ENCODE measurements at regions not wholly inside any gene's neighbourhood (a gene's known extent, or its start where the extent isn't known, plus 50 kb on each side); places are given as distances from the start of the nearest gene placed in this dataset.

DNA sequence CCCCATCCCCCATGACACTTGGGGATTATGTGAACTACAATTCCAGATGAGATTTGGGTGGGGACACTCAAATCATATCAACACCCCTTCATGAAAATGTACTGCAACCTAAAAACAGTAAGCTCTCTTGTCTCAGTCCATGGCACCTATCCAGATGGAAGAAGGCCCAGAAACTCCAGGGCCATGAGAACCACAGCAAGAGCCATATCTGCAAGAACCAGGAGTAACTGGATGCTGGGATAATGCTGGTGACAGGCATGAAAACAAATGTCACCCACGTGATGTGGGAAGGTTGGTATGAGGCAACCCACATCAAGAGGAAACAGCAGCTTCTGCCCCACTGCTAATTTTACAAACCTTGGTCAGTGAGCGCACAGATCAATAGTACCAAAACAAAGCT, 400.1 kb upstream of the ERCC4 start:
- ATAC-seq (ENCODE audit: poor library complexity) (no peak), DNase-seq (no peak)
- intact Hi-C loops (cut with DNase I): no loop called here

DNA sequence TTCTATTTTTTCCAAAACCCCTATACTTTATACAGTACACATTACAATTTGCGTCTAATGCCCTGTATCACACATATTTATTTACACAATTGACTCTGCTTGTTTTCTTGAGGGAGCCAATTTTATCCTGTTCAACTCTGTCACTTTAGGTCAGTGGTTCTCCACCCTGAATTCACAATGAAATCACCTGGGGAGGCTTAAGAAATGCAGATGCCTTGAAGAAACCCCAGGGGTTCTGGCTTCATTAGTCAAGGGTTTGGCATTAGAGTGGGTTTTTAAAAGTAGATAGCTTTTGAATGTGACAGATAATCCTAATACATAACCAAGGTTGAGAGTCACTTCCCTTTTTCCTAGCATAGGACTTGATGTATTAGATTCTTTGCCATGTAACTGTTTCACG, 398.6 kb upstream of the ERCC4 start:
- intact Hi-C loops (cut with DNase I): no loop called here
- DNase-seq (no peak), ATAC-seq (ENCODE audit: poor library complexity) (no peak)

DNA sequence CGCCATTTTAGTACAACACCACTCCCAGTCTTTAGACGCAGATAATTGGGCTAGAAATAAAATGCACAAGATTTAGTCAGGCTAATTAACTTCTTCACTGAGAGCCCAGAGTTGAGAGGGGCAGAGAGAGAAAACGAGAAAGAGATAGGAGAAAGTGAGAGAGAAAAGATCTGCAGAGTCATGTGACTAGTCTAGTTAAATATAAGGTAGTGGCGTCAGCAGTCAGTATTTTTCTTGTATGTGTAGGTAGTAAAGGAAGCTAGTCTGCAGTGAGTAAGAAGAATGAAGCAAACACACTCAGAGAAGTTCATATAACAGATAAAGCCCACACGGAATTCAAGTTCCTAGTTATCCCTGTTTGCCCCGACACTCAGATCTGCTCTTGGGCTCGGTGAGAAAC, 392.6 kb upstream of the ERCC4 start:
- DNase-seq: no peak
- intact Hi-C loops (cut with DNase I): no loop called here
- no peak for ATAC-seq (ENCODE audit: poor library complexity)

DNA sequence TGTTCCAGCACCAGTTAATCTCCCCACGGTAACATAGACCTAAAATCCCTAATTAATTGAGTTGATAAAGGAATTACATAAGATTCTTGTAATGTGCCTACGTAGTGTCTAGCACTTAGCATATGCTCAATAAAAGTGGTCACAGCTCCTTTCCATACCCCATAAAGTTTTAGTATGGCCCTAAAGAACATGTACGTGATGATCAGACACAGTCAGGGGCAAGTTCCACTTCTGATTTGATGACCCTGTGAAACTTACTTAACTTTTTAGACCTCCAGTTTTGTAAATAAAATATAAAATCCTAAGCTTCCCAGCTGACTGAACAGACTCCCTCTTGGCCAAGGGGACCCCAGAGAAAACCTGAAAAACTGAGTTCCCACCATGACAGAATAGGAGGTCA, 391.3 kb upstream of the ERCC4 start:
- ATAC-seq (ENCODE audit: poor library complexity) (no peak), DNase-seq (no peak)
- intact Hi-C loops (cut with DNase I): no loop called here

DNA sequence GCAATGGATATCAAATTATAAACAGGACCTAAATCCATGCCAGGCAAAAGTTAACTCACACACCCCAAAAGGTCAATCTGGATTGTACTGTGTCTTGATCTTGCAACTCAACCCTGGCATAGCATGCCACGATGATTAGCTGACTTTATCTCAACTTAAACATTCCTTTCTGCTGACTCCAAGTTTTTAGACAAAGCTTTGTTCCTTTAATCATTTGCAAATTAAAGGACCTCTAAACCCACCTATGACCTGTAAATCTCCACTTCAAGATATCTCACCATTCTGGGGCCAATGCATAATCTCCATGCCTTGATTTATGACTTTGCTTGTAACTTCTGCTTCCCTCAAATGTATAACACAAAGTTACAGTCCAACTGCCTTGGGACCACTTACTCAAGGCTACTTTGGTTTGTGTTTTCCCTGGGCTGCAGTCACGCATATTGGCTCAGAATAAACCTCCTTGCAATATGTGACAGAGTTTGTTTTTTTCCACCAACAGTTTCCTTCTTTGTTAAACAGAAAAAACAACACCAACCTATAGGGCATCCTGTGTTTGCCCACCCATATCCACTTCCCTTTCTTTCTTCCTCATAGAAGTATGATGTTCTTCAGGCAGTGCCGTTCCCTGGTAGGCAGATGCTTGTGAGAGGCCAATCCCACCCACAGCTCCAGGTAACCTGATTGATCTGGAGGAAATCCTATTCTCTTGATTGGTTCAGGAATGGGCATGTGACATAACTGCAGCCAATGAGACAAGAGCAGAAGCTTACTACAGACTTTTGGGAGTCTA, 390.6 kb upstream of the ERCC4 start:
- no peak for ATAC-seq (ENCODE audit: poor library complexity)
- intact Hi-C loops (cut with DNase I): no loop called here
- no peak for DNase-seq

DNA sequence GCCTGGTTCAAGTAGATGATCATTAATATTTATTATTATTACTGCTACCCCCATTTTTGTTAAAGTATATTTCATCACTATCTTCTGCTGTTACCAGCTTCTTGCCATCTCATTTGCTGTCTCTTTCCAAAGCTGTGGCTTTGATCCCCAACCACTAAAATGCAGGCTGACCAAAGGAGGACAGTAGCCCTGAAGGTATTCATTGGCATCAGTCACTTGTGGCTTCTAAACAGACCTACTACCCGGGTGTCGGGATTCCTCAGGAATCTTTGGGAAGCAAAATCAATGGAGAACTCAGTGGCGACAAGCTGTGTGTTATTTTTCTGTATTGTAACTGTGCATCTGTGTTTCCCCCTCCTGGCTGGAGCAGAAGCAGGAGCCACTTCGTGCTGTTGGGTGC, 379.2 kb upstream of the ERCC4 start:
- ATAC-seq (ENCODE audit: poor library complexity) (no peak), DNase-seq (no peak)
- intact Hi-C loops (cut with DNase I): no loop called here

DNA sequence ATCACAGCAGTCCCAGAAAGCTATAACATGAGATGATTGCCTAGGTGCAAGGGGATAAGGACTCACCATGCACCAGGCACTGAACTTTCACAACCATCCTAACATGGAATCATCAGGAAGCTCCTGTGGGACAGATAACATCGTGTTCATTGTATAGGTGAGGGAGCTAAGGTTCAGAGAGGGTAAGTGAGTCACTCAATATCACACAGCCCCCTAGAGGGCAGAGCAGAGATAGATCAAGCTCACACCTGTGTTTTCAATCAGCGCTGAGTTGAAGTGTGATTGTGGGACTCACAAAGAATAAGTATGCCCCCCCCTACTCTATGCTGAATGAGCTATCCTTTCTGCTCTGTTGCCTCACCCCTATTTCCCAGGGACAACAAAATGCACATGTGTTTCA, 377.7 kb upstream of the ERCC4 start:
- no peak for DNase-seq
- intact Hi-C loops (cut with DNase I): no loop called here
- no peak for ATAC-seq (ENCODE audit: poor library complexity)

DNA sequence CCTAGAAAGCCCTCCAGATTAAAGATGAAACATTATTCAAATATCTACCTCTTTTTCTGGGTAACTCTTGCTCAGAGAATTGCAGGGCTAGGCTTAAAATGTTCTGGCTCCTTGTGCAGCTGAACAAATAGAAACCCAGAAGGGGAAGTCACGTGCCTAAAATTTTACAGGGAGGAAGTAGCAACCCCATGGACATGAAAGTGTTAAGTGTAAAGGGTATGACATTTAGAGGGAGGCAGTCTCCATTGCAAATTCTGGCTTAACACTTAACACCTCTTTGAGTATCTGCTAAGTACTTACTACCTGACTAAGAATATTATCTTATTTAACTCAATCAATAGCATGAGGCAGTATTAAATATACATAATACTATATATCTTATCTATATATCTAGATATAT, 376.1 kb upstream of the ERCC4 start:
- intact Hi-C loops (cut with DNase I): no loop called here
- ATAC-seq (ENCODE audit: poor library complexity) (no peak), DNase-seq (no peak)

DNA sequence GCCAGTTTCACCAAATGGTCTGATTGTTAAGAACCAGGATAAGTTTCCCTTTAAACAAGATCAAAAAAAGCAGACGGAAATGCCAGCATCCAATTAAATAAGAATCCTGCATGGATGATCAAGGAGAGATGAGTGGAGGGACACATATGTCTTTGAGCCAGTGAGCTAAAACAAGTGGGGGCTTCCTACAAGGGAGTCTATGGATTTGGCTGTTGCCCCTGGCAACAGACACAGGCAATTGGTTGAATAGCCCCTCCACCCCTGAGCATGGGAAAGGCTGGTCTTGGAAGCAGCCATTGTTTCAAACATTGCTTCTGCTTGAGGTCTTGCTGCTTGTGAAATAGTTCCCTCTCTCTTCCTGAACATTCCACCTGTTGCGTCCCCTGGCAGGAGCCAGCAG, 374.7 kb upstream of the ERCC4 start:
- DNase-seq: no peak
- intact Hi-C loops (cut with DNase I): no loop called here
- no peak for ATAC-seq (ENCODE audit: poor library complexity)

DNA sequence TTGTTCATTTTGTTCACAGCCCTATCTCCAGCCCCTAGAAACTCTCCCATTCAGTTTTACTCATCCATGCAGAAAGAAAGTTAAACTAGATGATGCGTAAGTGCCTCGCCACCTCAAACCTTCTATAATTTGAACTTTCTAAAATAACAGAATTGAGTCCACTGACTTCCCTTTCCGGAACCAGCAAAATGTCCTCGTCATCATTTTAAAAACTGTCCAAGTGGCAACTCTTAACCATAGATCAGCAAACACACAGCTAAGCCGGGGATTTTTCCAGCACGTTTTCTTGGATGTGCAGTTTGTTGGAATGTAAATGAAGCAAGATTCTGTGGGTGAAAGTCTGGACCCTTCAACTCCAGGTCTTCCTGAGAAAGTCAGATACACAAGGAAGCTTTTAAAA, 369.7 kb upstream of the ERCC4 start:
- no peak for ATAC-seq (ENCODE audit: poor library complexity)
- no peak for DNase-seq
- intact Hi-C loops (cut with DNase I): no loop called here

DNA sequence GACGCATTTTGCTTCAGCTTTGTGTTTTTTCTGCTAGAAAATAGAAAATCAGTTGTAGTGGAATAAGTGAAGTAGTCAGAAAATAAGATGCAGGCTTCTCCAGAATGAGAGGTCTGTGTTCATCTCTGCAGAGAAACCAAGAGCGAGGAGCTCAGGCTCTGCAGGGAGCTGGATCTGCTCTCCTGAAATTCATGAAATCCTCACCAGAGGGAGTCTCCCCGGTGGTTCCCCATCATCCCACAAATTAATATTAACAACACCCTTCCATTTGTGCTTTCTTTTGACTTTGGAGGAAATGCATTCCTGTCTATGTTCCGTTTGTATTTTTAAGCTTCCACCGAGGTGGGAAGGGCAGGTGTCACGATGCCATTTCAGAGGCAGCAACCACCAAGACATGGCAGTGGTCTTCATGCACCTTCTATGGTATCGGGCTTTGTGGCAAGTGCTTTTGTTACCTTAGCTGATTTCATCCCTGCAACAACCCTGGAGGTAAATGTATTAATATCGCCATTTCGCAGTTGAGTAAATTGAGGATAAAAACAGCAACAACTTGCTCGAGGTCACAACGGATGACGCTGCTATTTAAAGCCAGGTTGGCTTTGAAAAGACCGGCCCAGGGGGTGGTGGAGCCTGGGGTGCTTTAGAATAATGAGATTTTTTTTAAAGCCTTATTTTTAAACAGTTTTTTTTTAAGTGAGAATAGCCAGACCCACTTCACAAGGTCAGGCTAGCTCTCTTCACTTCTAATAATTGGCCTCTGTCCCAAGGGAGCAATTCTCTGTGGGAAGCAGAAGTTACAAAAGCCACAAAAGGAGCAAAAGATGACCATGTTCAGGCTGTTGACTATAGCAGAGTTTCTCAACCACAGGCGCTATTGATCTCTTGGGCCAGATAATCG, 367.6 kb upstream of the ERCC4 start:
- DNase-seq (no peak), ATAC-seq (ENCODE audit: poor library complexity) (no peak)
- intact Hi-C loops (cut with DNase I): no loop called here

DNA sequence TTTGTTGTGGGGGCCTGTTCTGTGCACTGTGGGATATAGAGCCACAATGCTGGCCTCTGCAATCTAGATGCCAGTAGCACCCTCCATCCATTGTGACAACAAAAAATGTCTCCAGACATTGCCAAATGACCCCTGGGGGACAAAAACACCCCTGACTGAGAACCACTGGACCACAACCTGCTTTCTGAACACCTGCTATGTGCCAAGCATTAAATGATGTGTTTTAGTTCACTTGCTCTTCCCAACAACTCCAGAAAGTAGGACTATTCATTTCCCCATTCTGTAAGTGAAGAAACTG, 367.0 kb upstream of the ERCC4 start:
- no peak for DNase-seq

DNA sequence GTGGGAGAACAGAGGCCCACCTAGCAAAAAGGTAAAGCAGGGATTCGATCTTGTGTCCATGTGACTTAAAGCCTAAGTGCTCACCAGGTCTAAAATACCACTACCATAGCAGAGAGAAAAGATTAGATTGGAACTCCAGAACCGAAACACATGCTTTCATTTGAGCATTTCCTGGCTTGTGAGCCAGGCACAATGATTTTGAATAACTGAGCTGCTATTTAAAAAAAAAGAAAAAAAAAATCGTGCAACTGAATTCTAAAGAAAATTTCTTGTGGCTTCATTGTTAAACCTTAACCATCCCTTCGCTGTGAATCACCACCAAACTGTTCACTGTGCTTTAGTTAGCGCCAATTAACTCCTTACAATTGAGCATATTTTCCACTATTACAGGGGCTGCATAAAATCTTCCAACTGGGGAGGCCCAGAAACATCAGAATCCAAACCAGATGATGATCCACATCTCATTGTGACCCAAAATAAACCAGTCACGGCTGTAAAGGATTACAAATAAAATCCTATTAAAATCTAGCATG, 366.4 kb upstream of the ERCC4 start:
- no peak for ATAC-seq (ENCODE audit: poor library complexity)
- DNase-seq: no peak
- intact Hi-C loops (cut with DNase I): no loop called here

More for the DNA sequence above, 367.0 kb upstream of the ERCC4 start:
- intact Hi-C loops (cut with DNase I): no loop called here
- no peak for ATAC-seq (ENCODE audit: poor library complexity)

DNA sequence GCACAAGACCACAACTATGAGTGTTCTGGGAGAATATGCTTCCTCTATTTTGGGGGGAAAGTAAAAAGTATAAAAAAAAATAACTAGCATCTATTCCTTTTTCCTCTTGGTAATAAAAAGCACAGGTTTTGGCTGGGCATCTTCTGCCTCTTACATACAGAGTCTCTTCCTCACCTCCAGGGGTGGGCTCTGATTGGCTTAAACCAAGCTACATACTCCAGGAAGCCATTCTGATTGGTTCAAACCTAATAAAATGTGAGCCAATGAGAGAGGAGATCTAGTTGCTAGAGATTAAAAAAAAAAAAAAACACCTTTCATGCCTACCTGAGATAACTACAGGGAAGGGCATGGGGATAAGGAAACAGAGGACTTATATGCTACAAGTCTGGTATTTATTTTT, 365.9 kb upstream of the ERCC4 start:
- DNase-seq (no peak), ATAC-seq (ENCODE audit: poor library complexity) (no peak)
- intact Hi-C loops (cut with DNase I): no loop called here

DNA sequence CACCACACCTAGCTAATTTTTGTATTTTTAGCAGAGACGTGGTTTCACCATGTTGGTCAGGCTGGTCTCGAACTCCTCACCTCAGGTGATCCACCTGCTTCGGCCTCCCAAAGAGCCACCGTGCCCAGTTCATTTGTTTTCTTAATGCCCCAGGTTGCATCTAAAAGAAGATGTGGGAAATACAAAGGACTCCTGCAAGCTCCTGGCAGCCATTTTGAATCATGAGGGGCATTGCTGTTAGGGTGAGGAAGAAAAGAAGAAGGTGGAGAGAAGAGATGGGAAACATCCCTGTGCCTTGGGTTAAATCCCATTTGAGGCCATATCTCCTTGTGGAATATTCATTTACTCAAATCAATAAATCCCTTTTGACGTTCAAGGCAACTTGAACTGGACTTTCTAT, 365.3 kb upstream of the ERCC4 start:
- ATAC-seq (ENCODE audit: poor library complexity) (no peak), DNase-seq (no peak)
- intact Hi-C loops (cut with DNase I): no loop called here

DNA sequence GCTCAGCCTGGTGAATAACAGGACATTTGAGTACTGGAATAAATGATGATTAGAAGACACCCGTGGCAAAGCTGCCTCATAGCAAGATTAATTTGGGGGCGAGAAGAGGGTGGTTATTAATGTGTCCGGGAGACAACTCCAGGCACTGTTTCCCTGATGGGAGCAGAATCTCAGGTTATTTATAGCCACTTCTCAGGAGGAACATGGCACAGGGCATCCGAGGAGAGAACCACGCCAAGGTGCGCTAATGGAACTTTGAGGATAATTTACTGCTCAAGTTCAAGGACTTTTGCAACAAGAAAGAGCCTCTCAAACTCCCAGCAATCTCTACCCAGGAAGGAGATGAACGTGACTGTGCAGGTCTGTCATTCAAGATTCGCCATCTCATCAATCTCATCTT, 362.5 kb upstream of the ERCC4 start:
- DNase-seq: no peak
- intact Hi-C loops (cut with DNase I): no loop called here
- no peak for ATAC-seq (ENCODE audit: poor library complexity)

DNA sequence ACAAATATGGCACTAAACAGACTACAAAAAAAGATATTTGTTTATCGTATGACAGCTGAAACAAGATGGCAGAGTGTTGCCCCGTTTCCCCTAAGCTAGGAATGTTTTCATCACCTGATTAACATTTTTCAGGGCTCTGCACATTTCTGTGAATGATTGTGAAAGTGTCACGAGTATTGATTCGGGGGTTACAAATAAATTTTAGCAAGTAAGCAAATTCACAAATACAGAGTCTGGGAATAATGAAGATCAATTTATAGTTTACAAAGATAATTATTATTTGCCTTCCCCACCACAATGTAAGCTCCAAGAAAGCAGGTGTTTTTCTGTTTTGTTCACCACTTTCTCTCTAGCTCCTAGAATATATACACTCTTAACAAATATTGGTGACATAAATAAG, 361.2 kb upstream of the ERCC4 start:
- intact Hi-C loops (cut with DNase I): no loop called here
- no peak for DNase-seq
- ATAC-seq (ENCODE audit: poor library complexity): no peak

DNA sequence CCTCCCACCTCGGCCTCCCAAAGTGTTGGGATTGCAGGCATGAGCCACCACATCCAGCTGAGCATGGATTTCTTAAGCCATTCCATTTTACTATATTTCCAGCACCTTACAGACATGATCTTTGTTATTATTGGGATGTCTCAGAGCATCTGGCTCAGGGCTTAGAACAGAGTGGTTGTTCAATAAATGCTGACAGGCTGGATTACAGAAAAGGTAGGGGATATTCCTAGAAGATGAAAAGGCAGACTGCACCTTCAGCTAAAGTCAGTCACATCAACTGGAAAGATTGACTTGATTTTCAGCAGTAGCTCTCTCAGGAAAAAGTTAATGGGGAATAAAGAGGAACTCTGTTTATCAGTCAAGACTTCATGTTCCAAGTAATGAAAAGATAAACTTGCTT, 360.3 kb upstream of the ERCC4 start:
- intact Hi-C loops (cut with DNase I): no loop called here
- DNase-seq (no peak), ATAC-seq (ENCODE audit: poor library complexity) (no peak)

DNA sequence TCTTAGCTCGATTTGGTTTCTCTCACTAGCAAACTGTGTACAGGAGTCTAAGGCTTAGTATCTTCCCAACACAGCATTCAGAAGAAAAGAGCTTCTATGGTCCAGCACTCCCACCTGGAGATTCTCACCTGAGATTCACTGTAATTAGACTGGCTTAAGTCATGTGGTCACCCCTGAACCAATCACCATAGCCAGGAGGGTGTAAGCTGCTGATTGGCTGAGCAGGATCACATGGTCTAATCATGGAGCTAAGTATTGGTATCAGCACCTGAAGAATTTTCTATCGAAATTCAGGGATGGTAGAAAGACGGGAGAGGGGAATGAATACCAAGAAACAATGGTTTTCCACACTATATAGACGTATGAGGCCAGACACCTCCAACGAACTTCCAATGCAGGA, 359.8 kb upstream of the ERCC4 start:
- DNase-seq (no peak), ATAC-seq (ENCODE audit: poor library complexity) (no peak)
- intact Hi-C loops (cut with DNase I): no loop called here

DNA sequence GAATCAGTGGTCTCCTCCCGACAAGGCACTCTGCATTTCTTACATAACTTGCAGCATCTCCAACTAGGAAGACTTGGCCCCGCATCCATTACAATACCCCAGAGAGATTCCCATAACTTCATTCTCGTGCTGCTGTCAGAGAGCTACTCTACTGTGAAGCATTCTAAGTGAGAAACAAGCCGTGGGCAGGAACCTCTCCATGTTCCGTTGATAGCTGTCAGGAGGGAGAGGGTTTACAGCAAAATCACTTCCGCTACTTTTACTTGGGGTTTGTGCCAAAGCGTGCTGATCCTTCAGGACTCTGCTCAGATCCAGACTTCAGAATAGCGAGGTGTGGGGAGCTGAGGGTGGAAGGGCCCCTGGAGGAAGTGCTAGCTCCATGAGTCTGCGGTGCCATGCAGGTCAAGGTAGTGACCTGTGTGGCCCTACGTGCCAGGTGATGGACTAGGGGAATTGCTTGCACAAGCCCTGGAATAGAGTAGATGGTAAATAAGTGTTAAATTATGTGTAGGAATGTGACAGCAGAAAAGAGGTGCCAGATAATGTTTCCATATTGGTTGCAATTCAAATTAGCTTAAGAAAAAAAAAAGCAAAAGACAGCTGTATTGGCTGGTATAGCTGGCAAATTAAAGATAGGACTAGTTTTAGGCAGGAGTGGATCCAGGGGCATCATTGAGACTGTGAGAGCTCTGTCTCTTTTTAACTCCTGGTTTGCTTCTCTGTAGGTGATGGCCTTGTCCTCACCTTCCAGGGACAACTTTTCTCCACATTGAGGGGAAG, 358.5 kb upstream of the ERCC4 start:
- intact Hi-C loops (cut with DNase I): no loop called here
- ATAC-seq (ENCODE audit: poor library complexity): no peak
- DNase-seq: no peak
